PC-9 (cell line): ENCODE measurements at regions not wholly inside any gene's neighbourhood (a gene's known extent, or its start where the extent isn't known, plus 50 kb on each side); places are given as distances from the start of the nearest gene placed in this dataset.

Experiments used
- BruUV-seq: library from RNA; stranded (reverse); fragments of 400-500 nt; replicated peaks from 2 replicates; lab custom pipeline; 2021; lab: Mats Ljungman, UMichigan
- CTCF ChIA-PET: fragments of 300-600 bp; sonication (Branson Sonifier 250); formaldehyde crosslinking; loops from one replicate; lab custom pipeline; 2022; ENCODE audit warnings: antibody characterized with exemption; lab: Charles Lee
- POLR2A ChIA-PET: fragments of 300-600 bp; sonication (Branson Sonifier 250); formaldehyde crosslinking; loops from one replicate; lab custom pipeline; 2022; ENCODE audit warnings: antibody characterized with exemption; ENCODE audit not compliant: unreplicated experiment; lab: Charles Lee
- DNase-seq, 2 experiments: peaks; one replicate each; pipeline versions ENCODE4 v3.0.0 to v3.0.0-alpha.2; 2015 to 2022; ENCODE audit warnings: mixed read lengths in 1 of 2
- H2AFZ ChIP-seq: fragments of 200-600 bp; sonication (generic); 2 replicates; pipeline ENCODE4 v1.8.1; 2017; ENCODE audit warnings: antibody characterized with exemption
- H3F3A ChIP-seq: fragments of 200-600 bp; sonication (generic); 2 replicates; pipeline ENCODE4 v1.8.1; 2017; ENCODE audit warnings: antibody characterized with exemption, mild to moderate bottlenecking, low read depth; ENCODE audit not compliant: insufficient read depth
- H3K27ac ChIP-seq: fragments of 200-600 bp; sonication (generic); 2 replicates; pipeline ENCODE4 v1.6.1; 2016; ENCODE audit warnings: mixed run types
- H3K27me3 ChIP-seq: fragments of 200-600 bp; sonication (generic); 2 replicates; pipeline ENCODE4 v1.6.1; 2016; ENCODE audit warnings: low read depth, mixed run types; ENCODE audit not compliant: insufficient read depth
- H3K36me3 ChIP-seq: fragments of 200-600 bp; sonication (generic); 2 replicates; pipeline ENCODE4 v1.6.1; 2016; ENCODE audit warnings: low read depth, mixed run types
- H3K4me1 ChIP-seq: fragments of 200-600 bp; sonication (generic); replicated peaks from 2 replicates; pipeline ENCODE4 v1.6.1; 2016; ENCODE audit warnings: mixed run types; ENCODE audit not compliant: insufficient read depth
- H3K4me2 ChIP-seq: fragments of 200-600 bp; sonication (generic); 2 replicates; pipeline ENCODE4 v1.6.1; 2017; ENCODE audit warnings: mixed run types
- H3K4me3 ChIP-seq: fragments of 200-600 bp; sonication (generic); 2 replicates; pipeline ENCODE4 v1.6.1; 2016; ENCODE audit warnings: mixed run types
- H3K79me2 ChIP-seq: fragments of 200-600 bp; sonication (generic); 2 replicates; pipeline ENCODE4 v1.6.1; 2017; ENCODE audit warnings: low read depth, mixed run types
- H3K9me2 ChIP-seq: fragments of 200-600 bp; sonication (generic); 2 replicates; pipeline ENCODE4 v1.8.1; 2017; ENCODE audit warnings: mild to moderate bottlenecking; ENCODE audit not compliant: insufficient read depth
- H3K9me3 ChIP-seq: fragments of 200-600 bp; sonication (generic); 2 replicates; pipeline ENCODE4 v1.8.1; 2016; ENCODE audit warnings: low read depth; ENCODE audit not compliant: insufficient read depth
- H4K20me1 ChIP-seq: fragments of 200-600 bp; sonication (generic); 2 replicates; pipeline ENCODE4 v1.8.1; 2017; ENCODE audit not compliant: insufficient read depth
- EZH2 ChIP-seq: fragments of 200-600 bp; sonication (generic); IDR thresholded peaks from 2 replicates; pipeline ENCODE4 v1.8.0; 2017; ENCODE audit warnings: antibody characterized with exemption, low read depth
- intact Hi-C: fragments of 100-400 bp; cut with micrococcal nuclease; formaldehyde crosslinking; loops from one replicate; pipeline ENCODE4 v1.10.0; 2022; ENCODE audit not compliant: unreplicated experiment
- TF ChIP-seq, protein P1 (sequence below): fragments of 200-600 bp; sonication (generic); conservative IDR thresholded peaks from 2 replicates; pipeline ENCODE4 v1.6.1; 2017; ENCODE audit warnings: mixed run types, antibody characterized with exemption, mild to moderate bottlenecking, moderate library complexity

DNA sequence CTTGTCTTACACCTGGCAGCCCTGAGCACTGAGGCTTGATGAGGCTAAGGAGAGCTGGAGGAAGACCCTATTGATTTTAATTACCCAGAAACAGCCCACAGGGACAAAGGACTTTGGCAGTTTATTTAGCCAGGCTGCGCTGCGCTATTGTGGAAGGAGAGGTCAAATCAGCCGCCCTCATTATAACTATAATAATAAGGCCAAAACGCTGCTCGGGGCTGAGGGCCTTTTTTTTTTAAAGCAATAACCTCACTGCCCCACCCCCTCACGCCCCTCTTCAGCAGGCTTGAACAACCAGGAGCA lies 60.6 kb upstream of the NKX1-1 start:
- Histone ChIP-seq H2AFZ (no peak overlapping the region), H3K36me3 (no peaks in the 10 kb centered on the region), H3K4me3 (no peak overlapping the region), H3K27me3 (peaks cover 75% of the 10 kb centered on the region), H3K27ac (no peak overlapping the region), H3K79me2 (no peaks in the 10 kb centered on the region), H3F3A (no peaks in the 10 kb centered on the region), H3K9me3 (no peaks in the 10 kb centered on the region), H3K4me1 (no peaks in the 10 kb centered on the region), H3K9me2 (no peaks in the 10 kb centered on the region), H4K20me1 (no peaks in the 10 kb centered on the region), H3K4me2 (no peak overlapping the region)
- TF ChIP-seq EZH2, result no peak
- TF ChIP-seq, protein P1, sequence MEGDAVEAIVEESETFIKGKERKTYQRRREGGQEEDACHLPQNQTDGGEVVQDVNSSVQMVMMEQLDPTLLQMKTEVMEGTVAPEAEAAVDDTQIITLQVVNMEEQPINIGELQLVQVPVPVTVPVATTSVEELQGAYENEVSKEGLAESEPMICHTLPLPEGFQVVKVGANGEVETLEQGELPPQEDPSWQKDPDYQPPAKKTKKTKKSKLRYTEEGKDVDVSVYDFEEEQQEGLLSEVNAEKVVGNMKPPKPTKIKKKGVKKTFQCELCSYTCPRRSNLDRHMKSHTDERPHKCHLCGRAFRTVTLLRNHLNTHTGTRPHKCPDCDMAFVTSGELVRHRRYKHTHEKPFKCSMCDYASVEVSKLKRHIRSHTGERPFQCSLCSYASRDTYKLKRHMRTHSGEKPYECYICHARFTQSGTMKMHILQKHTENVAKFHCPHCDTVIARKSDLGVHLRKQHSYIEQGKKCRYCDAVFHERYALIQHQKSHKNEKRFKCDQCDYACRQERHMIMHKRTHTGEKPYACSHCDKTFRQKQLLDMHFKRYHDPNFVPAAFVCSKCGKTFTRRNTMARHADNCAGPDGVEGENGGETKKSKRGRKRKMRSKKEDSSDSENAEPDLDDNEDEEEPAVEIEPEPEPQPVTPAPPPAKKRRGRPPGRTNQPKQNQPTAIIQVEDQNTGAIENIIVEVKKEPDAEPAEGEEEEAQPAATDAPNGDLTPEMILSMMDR, result no peak
- ChIA-PET POLR2A (no interaction called here), CTCF (interaction anchor here (0.6 kb wide), 1 partner anchor 1731 kb away, joined by 22 read pairs; no protein-coding TSS in a partner anchor)
- no TSS peak for BruUV-seq
- intact Hi-C loops, result no loop called here
- DNase-seq, result no peak

- no peak overlapping the region for H3K4me2 ChIP-seq
- H4K20me1 ChIP-seq, result no peaks in the 10 kb centered on the region
- DNase-seq, result no peak
- no TSS peak for BruUV-seq
- no peaks in the 10 kb centered on the region for H3K36me3 ChIP-seq
- POLR2A ChIA-PET, result no interaction called here
- H2AFZ ChIP-seq, result no peak overlapping the region
- H3K27me3 ChIP-seq, result peaks cover 81% of the 10 kb centered on the region
- no peaks in the 10 kb centered on the region for H3F3A ChIP-seq
- intact Hi-C loops, result no loop called here
- H3K79me2 ChIP-seq, result no peaks in the 10 kb centered on the region
- H3K4me3 ChIP-seq, result no peak overlapping the region
- no peak overlapping the region for H3K27ac ChIP-seq
- no peak for TF ChIP-seq EZH2
- TF ChIP-seq, protein P1, result no peak
- CTCF ChIA-PET, result interaction anchor here (0.6 kb wide), 1 partner anchor 1731 kb away, joined by 22 read pairs; no protein-coding TSS in a partner anchor
- no peaks in the 10 kb centered on the region for H3K9me3 ChIP-seq
- no peaks in the 10 kb centered on the region for H3K9me2 ChIP-seq
- H3K4me1 ChIP-seq, result no peaks in the 10 kb centered on the region
Measured at GRCh38 chr4:1466034-1466862, 60.0 kb upstream of the NKX1-1 start.

DNA sequence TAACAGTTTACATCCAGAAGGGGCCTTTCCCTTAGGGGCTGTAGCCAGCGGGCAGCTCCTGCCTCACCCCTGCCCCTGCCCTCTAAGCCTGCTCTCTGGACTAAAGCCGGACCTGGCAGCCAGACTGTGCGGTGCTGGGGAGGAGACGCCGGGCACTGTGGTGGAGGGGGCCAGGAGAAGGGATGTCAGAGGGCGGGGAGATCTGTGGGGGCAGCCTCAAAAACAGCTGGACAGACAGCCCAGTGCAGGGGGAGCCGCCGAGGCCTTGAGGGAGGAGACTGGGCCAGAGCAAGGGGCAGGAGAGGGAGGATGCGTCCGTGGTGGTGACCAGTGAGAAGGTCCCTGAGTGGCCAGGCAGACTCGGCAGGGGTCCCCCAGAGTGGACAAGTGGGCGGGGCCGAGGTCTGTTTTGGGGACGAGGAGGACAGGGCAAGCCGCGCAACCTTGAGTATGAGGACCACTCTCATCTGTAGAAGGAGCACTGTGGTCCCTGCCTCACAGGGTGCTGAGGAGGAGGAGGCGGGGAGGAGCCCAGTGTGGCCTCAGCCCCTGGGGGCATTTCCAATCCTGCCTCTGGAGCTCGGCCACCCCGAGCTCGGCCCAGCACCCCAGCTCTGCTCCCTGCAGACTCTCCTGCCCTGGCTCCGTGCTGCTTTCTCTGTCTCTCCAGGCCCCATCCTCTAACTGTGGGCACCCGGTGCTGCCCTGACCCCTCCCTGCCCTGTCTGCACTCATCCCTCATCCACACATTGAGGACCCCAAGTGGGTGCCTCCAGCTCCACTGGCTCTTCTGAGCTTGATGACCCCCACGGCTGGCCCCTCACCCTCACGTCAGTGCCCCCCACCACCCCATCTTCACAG lies 59.2 kb upstream of the NKX1-1 start:
- H3K9me3 ChIP-seq, result no peaks in the 10 kb centered on the region
- intact Hi-C loops, result no loop called here
- ChIA-PET POLR2A (no interaction called here), CTCF (no interaction called here)
- H3K36me3 ChIP-seq, result no peaks in the 10 kb centered on the region
- H3K27ac ChIP-seq, result no peak overlapping the region
- H3K4me1 ChIP-seq, result no peaks in the 10 kb centered on the region
- no peaks in the 10 kb centered on the region for H3K79me2 ChIP-seq
- no peaks in the 10 kb centered on the region for H4K20me1 ChIP-seq
- H3K27me3 ChIP-seq, result peaks cover 87% of the 10 kb centered on the region
- TF ChIP-seq, protein P1, result no peak
- TF ChIP-seq EZH2, result no peak
- DNase-seq, result no peak
- BruUV-seq, result no TSS peak
- no peaks in the 10 kb centered on the region for H3F3A ChIP-seq
- H3K9me2 ChIP-seq, result no peaks in the 10 kb centered on the region
- no peak overlapping the region for H3K4me2 ChIP-seq
- no peak overlapping the region for H3K4me3 ChIP-seq
- H2AFZ ChIP-seq, result no peak overlapping the region
